ENCODE measurements at regions not wholly inside any gene's neighbourhood (a gene's known extent, or its start where the extent isn't known, plus 50 kb on each side); places are given as distances from the start of the nearest gene placed in this dataset.
"Not testable (repeated sequence)": the region's sequence is repeated elsewhere in the genome, so short reads cannot be mapped to it uniquely, and the experiment has no call there.

DNA sequence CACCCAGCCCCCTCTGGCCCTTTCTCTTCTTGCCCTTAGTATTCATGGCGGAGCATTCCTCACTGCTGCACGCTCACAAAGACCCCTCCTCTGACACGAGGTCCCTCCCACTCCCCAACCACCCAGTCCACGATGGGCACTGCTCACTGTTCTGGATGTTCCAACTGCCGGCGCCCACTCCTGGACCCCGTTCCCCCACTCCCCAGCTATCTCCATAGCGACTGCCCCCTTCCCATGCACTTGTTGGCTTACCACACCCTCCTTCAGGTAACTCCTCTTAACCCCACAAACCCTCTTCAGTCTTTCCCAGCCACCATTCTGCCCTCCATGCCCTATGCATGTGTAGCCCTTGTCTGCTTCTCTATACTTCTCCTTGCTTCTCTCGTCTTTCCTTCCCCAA, 961.5 kb upstream of the DEFB115 start:
- not testable (repeated sequence) for DNase-seq (ENCODE audit: low read depth in 3 of 3)

DNA sequence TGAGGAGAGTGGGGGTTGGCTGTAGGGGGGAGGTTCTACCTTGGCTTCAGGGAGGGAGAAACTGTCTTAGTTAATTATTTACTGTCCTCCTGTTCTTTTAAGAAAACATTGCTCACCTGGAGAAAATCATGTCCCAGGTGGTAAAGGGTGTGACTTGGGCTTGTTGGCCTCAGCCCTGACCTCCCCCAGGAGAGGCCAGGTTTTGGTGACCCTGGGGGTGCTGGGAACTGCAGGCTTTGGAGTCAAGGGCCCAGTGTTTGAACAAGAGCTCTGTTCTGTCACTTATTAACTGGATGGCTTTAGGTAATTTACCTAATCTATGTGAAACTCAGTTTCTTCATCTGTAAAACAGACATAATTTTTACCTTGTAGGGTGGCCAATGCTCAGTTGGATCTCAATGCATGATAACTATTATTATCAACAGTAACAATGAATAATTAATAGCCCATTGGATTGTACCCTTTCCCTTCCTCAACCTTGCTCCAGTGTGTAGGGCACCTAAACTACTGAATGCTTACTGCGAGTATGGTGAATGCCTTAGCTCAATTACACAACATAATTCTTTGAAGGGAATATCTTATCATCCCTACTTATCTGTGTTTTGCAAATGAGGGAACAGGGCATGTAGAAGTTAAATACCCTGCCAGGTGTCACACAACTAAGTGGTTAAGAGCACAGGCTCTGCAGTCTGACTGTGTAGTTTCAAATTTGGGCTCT, 959.4 kb upstream of the DEFB115 start:
- DNase-seq (ENCODE audit: low read depth in 3 of 3) = not testable (repeated sequence)

DNA sequence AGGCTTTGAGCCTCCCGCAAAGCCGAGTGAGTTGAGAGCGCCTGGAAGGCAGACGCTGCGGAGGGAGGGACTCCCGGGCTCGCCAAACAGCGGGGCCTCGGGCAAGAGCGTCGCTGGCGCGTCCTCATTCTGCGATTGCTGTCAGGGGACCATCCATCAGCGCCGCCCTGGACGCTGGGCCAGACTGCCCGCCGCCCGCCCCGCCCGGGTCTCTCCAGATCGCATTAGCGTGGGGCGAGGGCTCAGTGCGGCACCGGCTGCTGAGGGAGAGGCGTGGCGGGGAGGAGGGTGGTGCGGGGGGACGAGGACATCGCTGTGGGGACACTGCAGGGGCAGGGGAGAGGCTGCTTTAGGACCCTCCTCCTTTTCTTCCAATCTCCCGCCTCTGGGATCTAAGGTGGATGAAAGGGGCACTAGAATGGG, 957.2 kb upstream of the DEFB115 start:
- DNase-seq (ENCODE audit: low read depth in 3 of 3) = not testable (repeated sequence)

DNA sequence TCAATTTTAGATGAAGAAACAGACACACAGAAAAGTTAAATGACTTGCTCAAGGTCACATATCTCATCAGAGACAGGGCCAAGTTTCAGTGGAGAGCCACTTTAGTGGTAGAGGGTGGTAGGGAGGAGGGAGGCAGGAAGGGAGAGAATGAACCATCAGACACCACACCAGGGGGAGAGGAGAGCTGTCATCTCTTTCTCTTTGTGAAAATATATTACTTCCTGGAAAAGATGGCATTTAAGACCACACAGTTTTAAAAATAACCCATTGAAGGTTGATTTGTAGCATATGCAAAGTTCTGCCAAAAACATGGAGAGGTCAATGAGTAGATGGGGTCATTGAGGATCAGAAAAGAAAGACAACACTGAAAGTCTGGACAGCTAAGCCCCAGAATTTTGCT, 954.7 kb upstream of the DEFB115 start:
- not testable (repeated sequence) for DNase-seq (ENCODE audit: low read depth in 3 of 3)

DNA sequence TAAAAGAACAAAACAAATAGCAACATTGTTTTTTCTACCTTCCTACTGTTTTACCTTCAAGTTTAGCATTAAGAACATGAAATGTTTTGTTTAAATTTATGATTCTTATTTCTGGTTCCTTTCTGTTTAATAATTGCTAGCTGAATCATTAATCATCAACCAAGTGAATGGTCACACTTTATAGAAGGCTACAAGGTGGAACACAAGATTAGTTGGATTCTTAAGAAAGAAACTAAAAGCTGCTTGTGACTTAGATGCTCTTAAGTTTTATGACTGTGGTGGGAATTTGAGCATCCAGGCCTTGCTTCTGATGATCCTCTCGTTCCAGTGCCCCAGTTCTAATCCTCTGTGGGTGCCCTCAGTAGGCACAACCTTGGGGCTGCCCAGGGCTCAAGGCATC, 947.5 kb upstream of the DEFB115 start:
- not testable (repeated sequence) for DNase-seq (ENCODE audit: low read depth in 3 of 3)

DNA sequence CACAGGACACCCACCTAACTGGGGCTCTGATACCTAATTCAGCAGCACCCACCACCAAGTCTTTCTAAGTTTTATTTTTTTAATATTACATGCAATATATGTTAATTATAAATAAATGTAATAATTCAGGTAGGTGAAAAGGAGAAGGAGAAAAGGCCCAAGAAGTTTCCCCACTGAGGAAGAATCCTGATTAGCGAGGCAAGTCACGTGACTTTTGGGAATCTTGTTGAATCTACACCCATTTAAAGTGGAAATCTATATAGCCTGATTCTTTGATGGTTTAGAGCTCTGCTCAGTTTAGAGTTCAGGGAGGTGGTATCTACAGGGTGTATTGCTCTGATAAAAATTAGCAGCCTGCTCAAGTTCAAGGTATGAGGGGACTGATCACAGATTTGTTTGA, 947.1 kb upstream of the DEFB115 start:
- not testable (repeated sequence) for DNase-seq (ENCODE audit: low read depth in 3 of 3)

DNA sequence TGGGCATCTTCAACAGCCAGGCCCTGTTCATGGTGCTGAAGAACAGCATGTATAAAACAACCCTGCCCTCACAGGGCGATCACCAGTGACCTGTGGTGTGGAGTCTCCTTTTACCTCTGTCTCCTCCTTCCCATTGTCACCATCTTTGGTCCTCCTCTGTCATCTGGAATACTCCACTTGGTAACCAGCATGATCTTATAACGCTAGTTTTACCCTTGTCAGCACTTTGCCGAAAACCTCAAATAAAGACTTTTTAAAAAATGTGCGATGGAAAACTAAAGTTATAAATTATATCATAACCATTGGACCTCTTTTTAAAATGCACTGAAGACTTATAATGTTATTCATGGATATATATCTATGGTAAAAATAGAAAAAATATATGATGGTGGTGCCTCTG, 945.2 kb upstream of the DEFB115 start:
- not testable (repeated sequence) for DNase-seq (ENCODE audit: low read depth in 3 of 3)

DNA sequence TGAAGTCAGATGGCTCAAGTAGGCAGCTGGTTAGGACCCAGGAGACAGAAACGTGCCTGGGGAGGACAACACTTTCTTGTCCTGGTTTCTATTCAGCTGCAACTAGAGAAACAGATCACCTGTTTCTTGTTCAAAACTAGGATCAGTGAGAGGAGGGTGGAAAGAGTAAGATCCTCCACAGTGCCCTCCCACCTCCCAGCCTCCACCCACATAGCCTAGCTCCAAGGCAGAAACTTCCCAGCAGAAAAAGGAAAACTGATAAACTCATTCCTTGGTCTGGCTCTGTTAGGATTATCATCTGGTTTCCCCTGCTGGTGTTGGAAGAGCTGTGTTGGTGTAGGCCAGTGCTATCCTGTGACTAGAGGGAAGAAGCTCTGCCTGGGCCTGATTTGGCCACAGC, 943.8 kb upstream of the DEFB115 start:
- not testable (repeated sequence) for DNase-seq (ENCODE audit: low read depth in 3 of 3)

DNA sequence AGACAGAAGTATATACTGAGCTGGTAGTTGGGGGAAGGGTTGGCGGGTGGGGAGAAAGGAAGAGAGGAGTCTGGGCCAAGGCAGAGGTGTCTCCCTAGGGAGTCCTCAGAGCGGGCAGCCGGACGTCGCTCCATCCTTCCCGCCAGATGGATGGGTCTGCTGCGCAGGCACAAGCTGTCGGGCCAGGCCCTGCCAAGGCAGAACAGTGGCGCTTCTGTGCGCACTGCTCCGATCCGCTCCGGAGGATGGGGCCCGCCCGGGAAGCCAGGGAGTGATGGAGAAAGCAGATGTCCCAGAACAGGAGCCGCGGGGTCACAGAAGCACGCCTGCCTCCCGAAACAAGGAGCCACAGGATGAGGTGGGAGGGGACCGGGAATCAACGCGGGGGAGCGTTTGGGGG, 941.4 kb upstream of the DEFB115 start:
- not testable (repeated sequence) for DNase-seq (ENCODE audit: low read depth in 3 of 3)

DNA sequence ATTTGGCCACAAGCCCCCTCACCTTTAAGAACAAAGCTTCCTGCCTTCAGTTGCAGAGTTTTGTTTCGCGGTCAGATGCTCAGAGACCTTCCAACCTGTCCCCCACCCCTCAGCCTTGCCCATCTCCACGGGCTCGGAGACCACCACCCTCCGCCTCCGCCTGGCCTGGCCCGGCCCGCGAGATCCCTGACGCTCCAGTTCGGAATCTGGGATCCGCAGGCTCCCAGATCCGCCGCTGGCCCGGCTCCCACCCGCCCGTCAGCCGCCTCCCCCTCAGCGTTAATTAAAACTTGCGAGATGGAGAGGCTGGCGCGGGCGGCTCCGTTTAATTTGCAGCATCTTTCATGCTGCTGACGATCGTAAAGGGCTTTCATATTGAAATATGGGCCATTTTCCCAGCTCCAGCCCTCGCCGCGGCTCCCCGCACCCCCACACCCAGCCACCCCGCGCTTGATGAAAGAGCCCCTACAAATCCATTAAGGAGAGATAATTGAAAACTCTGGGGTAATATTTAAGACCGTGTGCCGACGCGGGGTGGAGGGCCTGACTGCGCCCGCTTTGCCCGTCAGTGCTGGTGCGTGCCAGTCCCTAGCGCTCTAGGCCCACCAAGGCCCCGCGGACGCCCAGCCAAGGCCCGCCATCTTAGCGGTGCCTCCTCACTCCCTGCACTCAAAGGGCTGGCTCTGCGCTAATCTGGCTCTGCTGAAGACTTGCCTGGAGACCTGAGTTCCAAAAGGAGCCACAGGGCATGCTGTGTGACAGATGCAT, 940.7 kb upstream of the DEFB115 start:
- not testable (repeated sequence) for DNase-seq (ENCODE audit: low read depth in 3 of 3)

DNA sequence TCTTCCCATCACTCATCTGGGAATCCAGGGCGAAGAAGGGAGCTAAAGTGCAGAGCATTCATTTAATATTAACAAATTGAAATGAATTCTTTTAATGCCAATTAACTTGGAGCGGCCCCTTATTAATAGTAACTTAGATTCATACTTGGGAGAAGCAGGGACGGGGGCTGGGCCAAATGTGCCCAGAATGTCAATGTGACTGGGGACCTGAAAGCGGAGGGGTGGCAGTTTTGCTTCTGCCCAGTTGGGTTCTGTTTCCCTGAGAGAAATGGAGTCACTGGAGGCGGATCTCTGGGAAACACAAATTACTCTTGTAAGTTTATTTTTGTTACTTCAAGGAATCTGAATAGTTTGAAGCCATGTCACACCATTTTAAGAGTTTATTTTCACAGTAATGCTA, 923.7 kb upstream of the DEFB115 start:
- not testable (repeated sequence) for DNase-seq (ENCODE audit: low read depth in 3 of 3)

DNA sequence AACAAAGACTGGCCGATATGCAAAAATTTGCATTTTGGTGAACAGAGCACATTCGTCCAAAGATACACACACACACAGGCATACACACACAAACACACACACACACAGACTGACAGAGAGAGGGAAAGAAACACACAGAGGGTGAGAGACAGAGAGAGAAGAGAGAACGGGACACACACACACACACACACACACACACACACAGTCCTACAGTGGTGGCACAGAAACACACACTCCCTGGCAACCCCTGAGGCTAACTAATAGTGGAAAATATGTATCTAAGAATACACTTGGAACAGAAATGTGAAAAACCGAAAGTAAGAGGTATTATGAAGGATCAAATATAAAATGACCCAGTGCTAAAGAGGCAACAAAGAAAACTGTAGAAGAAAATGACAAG, 919.9 kb upstream of the DEFB115 start:
- DNase-seq (ENCODE audit: low read depth in 3 of 3) = not testable (repeated sequence)

DNA sequence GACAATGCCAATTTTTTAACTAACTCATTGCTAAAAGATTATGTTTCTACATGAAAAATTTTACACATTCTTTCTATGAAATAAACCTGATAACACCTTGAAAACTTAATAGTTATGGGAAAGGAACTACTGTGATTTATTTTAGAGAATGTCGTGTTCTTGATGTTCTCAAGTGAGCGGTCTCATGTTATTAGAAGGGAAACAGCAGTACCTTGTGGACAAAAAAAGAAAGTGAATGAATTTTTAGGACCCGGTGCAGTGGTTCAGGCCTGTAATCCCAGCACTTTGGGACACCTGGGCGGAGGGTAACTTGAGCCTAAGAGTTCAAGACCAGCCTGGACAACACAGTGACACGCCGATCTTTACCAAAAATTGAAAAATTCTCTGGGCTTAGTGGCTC, 908.5 kb upstream of the DEFB115 start:
- DNase-seq (ENCODE audit: low read depth in 3 of 3) = not testable (repeated sequence)

DNA sequence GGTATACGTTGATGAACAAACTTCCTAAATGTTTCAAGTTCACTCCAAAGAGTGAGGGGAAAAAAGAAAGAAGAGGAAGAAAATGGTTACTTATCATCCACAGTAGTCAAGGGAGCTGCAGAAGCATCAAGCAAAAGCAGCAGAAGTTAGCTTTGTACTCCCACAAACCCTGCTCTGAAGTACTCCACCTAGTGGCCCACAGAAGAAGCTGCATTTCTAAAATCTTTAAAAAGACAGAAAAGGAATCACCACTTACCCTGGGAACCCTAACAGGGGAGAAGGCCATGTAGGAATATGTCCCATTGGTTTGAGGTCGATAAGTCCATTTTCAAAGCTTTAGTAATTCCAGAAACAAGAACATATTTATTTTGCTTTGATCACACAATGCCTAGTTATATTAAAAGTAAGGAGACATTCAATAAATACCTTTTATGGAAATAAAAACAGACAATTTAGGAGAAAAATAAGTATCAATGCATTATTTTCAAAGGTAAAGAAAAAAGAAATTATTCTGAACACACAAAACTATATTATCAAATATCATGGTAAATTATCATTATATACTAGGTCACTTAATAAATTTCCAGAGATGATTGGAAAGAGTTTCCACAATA, 900.5 kb upstream of the DEFB115 start:
- not testable (repeated sequence) for DNase-seq (ENCODE audit: low read depth in 3 of 3)

DNA sequence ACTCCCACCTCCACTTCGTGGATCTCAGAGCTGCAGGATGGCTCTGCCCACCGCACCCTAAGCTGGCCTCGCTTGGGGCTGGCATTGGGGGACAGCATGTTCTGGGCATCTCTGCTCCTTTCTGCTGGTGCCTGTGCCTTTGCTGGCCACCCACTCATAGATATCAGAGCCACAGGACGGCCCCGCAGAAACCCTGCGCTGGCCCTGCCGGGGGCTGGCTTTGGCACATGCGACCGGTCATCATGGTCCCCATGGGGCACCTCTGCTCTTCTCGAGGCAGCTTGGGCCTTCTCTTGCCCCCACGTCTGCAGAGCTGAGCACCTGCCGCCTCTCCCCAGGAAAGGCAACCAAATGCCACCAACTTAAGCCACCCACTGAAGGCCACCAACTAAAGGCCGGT, 895.7 kb upstream of the DEFB115 start:
- not testable (repeated sequence) for DNase-seq (ENCODE audit: low read depth in 3 of 3)

DNA sequence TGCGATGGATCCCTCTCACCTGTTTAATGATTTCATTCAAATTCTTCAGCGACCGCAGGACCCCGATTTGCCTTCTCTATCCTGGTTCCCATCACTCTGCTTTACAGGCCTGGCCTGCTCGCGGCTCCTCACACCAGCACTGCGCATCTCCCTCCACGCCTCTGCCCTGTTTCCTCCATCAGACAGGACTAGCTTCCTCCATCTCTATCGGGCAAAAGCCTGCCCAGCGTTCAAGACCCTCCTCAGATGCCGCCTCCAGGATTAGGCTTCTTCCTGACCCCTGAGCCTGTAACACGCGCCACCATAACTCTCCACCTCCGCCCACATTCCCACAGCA, 881.1 kb upstream of the DEFB115 start:
- not testable (repeated sequence) for DNase-seq (ENCODE audit: low read depth in 3 of 3)

DNA sequence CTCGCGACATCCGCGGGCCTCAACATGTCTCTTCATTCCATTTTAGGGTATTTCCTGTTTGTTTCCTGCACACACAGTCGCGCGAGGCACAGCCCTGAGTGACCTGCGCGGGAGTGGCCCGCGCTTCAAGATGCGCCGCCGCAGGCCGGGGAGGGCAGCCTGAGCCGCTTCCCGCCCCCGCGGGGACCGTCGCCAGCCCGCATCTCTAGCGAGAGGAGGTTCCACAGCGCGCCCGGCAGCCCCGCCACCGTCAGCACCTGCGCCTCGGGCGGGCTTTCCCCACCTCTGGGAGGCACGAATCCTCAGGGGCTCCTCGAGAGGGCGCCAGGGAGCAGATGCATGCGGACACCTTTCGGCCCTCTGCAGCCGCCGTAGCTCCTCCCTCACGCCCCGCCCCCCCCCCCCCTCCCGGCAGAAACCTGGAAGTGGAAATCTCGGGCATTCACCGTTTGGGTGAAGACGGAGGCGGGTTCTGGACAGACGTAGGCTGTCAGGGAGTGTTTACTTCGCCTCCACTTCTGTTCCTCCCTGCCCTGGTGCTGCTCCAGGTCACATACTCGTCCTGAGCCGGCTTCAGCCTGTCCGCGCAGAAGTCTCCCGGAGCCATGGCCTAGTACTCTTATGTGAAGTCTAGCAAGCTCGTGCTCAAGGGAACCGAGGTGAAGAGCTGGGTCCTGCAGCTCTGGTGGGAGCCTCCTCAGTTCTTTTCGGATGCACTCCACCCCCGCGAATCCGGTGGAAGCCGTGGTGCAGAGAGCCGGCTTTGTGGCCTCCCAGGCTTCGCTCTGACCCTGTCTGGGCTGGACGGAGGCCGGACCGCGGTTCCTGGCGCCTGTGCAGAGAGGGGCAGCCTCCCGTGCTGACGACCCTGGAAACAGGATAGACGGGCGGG, 880.5 kb upstream of the DEFB115 start:
- peak; percentile 71 to 85 (median 79) for DNase-seq (ENCODE audit: low read depth in 3 of 3)

DNA sequence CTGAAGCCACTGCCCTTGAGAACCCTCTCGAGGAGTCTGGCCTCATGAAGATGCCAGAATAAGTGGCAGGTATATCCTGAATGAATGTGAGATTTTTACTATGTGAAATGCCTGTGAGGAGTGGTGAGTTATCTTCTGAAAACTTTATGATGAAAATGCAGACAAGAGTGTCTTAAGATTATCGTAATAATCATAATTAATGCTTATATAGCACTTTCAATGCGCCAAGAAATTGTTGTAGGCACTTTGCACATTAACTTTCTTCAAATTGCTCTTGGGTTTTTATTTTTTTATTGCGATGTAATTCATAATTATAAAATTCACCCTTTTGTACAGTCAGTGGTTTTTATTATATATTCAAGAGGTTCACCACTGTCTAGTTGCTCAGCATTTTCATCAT, 879.1 kb upstream of the DEFB115 start:
- not testable (repeated sequence) for DNase-seq (ENCODE audit: low read depth in 3 of 3)

DNA sequence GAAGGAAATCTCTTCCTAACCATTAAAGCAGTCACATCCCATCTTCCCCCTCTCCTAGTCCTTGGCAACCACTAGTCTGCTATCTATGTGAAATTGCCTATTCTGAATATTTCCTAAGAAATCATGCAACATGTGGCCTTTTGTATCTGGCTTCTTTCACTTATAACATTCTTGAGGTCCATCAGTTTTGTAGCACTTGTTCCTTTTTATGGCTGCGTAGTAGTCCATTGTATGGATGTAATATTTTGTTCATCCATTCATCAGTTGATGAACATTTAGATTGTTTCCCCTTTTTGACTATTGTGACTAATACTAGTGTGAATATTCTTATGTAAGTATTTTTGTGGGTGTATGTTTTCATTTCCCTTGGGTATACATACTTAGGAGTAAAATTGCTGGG, 878.7 kb upstream of the DEFB115 start:
- not testable (repeated sequence) for DNase-seq (ENCODE audit: low read depth in 3 of 3)

DNA sequence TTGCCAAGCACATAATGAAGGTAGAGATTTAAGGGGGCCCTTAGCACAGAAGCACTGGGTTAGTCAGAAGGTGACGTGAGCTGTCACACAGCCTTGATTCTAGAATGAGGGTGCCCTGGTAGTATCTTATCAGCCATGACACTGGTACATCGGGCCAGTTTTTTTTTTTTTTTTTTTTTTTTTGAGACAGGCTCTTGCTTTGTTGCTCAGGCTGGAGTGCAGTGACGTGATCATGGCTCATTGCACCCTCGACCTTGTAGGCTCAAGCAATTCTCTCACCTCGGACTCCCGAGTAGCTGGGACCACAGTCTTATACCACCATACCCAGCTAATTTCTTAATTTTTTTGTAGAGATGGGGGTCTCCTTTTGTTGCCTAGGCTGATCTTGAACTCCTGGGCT, 872.6 kb upstream of the DEFB115 start:
- not testable (repeated sequence) for DNase-seq (ENCODE audit: low read depth in 3 of 3)

DNA sequence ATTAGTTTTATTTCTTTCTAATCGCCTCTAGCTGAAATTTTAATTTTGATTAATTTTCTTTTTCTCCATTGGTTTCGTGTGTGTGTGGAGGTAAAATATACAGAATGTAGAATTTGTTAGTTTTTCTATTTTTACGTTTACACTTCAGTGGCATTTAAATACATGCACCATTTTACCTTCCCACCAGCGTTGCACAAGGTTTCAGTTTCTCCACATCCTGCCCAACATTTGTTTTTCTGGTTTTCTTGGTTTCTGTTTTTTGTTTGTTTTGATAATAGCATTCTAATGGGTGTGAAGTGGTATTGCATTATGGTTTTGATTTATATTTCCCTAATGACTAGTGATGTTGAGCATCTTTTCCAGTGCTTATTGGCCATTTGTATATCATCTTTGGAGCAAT, 871.4 kb upstream of the DEFB115 start:
- not testable (repeated sequence) for DNase-seq (ENCODE audit: low read depth in 3 of 3)

DNA sequence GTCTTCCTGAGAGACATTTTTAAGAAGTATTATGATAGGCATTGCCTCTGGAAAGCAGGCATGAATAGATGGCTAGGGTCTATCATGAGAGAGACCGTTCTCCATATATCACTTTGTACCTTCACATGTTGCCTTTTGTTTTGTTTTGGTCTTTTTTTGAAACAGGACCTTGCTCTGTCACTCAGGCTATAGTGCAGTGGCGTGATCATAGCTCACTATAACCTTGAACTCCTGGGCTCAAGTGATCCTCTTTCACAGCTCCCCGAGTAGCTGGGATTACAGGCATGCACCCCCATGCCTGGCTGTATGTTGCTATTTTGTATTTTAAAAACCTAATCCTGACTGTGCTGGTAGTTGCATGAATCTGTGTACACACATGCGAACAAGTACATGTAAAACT, 869.6 kb upstream of the DEFB115 start:
- not testable (repeated sequence) for DNase-seq (ENCODE audit: low read depth in 3 of 3)
